ENCODE measurements at regions not wholly inside any gene's neighbourhood (a gene's known extent, or its start where the extent isn't known, plus 50 kb on each side); places are given as distances from the start of the nearest gene placed in this dataset.

GRCh38 chr11:33618956-33619355 is 81.7 kb downstream of the C11orf91 start:
- Histone ChIP-seq H3K27ac (no peak overlapping the region), H3K36me3 (no peaks in the 10 kb centered on the region), H3K4me1 (no peaks in the 10 kb centered on the region), H3K9me3 (no peaks in the 10 kb centered on the region), H3K4me3 (no peak overlapping the region), H3K27me3 (peaks cover 0 to 7% (median 0%) of the 10 kb centered on the region in 3 donors)
- DNase-seq: no peak
- 83 to 90% (median 87%) methylated on average over 7 of the region's 7 CpGs for WGBS, 5 donors
- TF ChIP-seq EP300 (IDR thresholded peaks at IDR 0.05) (no peak), CTCF (IDR thresholded peaks at IDR 0.05) (no peak), POLR2A (IDR thresholded peaks at IDR 0.05) (no peak), POLR2AphosphoS5 (IDR thresholded peaks at IDR 0.05) (no peak)
- intact Hi-C loops (cut with DNase I; ENCODE audit: low total_unique reads): no loop called here

- no peak for DNase-seq
- Histone ChIP-seq H3K9me3 (no peaks in the 10 kb centered on the region), H3K4me1 (no peaks in the 10 kb centered on the region), H3K27me3 (peaks cover 0 to 7% (median 0%) of the 10 kb centered on the region in 3 donors), H3K4me3 (no peak overlapping the region), H3K27ac (no peak overlapping the region), H3K36me3 (no peaks in the 10 kb centered on the region)
- 88 to 96% (median 92%) methylated on average over 10 of the region's 10 CpGs for WGBS, 5 donors
- TF ChIP-seq CTCF (IDR thresholded peaks at IDR 0.05) (no peak), POLR2A (IDR thresholded peaks at IDR 0.05) (no peak), POLR2AphosphoS5 (IDR thresholded peaks at IDR 0.05) (no peak), EP300 (IDR thresholded peaks at IDR 0.05) (no peak)
- intact Hi-C loops (cut with DNase I; ENCODE audit: low total_unique reads): no loop called here
Observed at GRCh38 chr11:33618351-33618710, 82.3 kb downstream of the C11orf91 start.

- Histone ChIP-seq H3K36me3 (no peaks in the 10 kb centered on the region), H3K27me3 (peaks cover 0 to 7% (median 0%) of the 10 kb centered on the region in 3 donors), H3K4me1 (no peaks in the 10 kb centered on the region), H3K9me3 (no peaks in the 10 kb centered on the region), H3K4me3 (no peak overlapping the region), H3K27ac (no peak overlapping the region)
- DNase-seq: no peak
- 78 to 83% (median 80%) methylated on average over 8 of the region's 8 CpGs for WGBS, 5 donors
- intact Hi-C loops (cut with DNase I; ENCODE audit: low total_unique reads): no loop called here
- TF ChIP-seq POLR2A (IDR thresholded peaks at IDR 0.05) (no peak), CTCF (IDR thresholded peaks at IDR 0.05) (no peak), POLR2AphosphoS5 (IDR thresholded peaks at IDR 0.05) (no peak), EP300 (IDR thresholded peaks at IDR 0.05) (no peak)
Observed at GRCh38 chr11:33617672-33618350, 82.8 kb downstream of the C11orf91 start.

GRCh38 chr11:33616552-33616951 is 84.1 kb downstream of the C11orf91 start:
- H3K36me3 ChIP-seq: no peaks in the 10 kb centered on the region
- H3K9me3 ChIP-seq: no peaks in the 10 kb centered on the region
- peaks cover 0 to 7% (median 0%) of the 10 kb centered on the region in 3 donors for H3K27me3 ChIP-seq
- no peak overlapping the region for H3K4me3 ChIP-seq
- no peak for DNase-seq
- 82 to 90% (median 87%) methylated on average over 5 of the region's 5 CpGs for WGBS, 5 donors
- no peak overlapping the region for H3K27ac ChIP-seq
- TF ChIP-seq EP300 (IDR thresholded peaks at IDR 0.05) (no peak), CTCF (IDR thresholded peaks at IDR 0.05) (no peak), POLR2AphosphoS5 (IDR thresholded peaks at IDR 0.05) (no peak), POLR2A (IDR thresholded peaks at IDR 0.05) (no peak)
- H3K4me1 ChIP-seq: no peaks in the 10 kb centered on the region
- intact Hi-C loops (cut with DNase I; ENCODE audit: low total_unique reads): no loop called here
